ENCODE measurements at regions not wholly inside any gene's neighbourhood (a gene's known extent, or its start where the extent isn't known, plus 50 kb on each side); places are given as distances from the start of the nearest gene placed in this dataset.
"Not testable (repeated sequence)": the region's sequence is repeated elsewhere in the genome, so short reads cannot be mapped to it uniquely, and the experiment has no call there.

- H3K79me2 ChIP-seq (ENCODE audit: insufficient read depth, low read length): no peaks in the 10 kb centered on the region
- no peaks in the 10 kb centered on the region for H4K20me1 ChIP-seq (ENCODE audit: low read depth, low read length)
- H3K36me3 ChIP-seq (ENCODE audit: low read length): no peaks in the 10 kb centered on the region
- H3K9ac ChIP-seq (ENCODE audit: low read length): no peak overlapping the region
- no peak overlapping the region for H3K4me2 ChIP-seq (ENCODE audit: low read depth, low read length, poor library complexity, severe bottlenecking)
- H3F3A ChIP-seq (ENCODE audit: insufficient read depth): no peaks in the 10 kb centered on the region
- no peaks in the 10 kb centered on the region for H3K9me3 ChIP-seq (ENCODE audit: insufficient read depth, low read length)
- no peaks in the 10 kb centered on the region for H3K9me2 ChIP-seq (replicated peaks; ENCODE audit: insufficient read depth, low read length)
- H3K27me3 ChIP-seq (ENCODE audit: low read length): peaks cover 4% of the 10 kb centered on the region; the same call in 1 of the 2 replicates
- H3K27ac ChIP-seq (ENCODE audit: low read depth, low read length): no peak overlapping the region
- no peak overlapping the region for H2AFZ ChIP-seq (ENCODE audit: low read depth, low read length, severe bottlenecking)
- TF ChIP-seq CTCF (IDR thresholded peaks at IDR 0.05; ENCODE audit: insufficient read depth, low read length, poor library complexity, severe bottlenecking) (no peak), EZH2phosphoT487 (conservative IDR thresholded peaks at IDR 0.05; ENCODE audit: low read length) (no peak)
- no peak overlapping the region for H3K4me3 ChIP-seq (ENCODE audit: insufficient read depth, low read length, poor library complexity, severe bottlenecking)
Observed at GRCh38 chr6:14776307-14776706, 469.6 kb upstream of the JARID2 start.

- Histone ChIP-seq H3K27me3 (ENCODE audit: low read length) (no peaks in the 10 kb centered on the region), H3K27ac (ENCODE audit: low read depth, low read length) (no peak overlapping the region), H4K20me1 (ENCODE audit: low read depth, low read length) (no peaks in the 10 kb centered on the region), H3K9me3 (ENCODE audit: insufficient read depth, low read length) (no peaks in the 10 kb centered on the region), H3K9me2 (replicated peaks; ENCODE audit: insufficient read depth, low read length) (no peaks in the 10 kb centered on the region), H3K36me3 (ENCODE audit: low read length) (no peaks in the 10 kb centered on the region), H3F3A (ENCODE audit: insufficient read depth) (no peaks in the 10 kb centered on the region), H3K79me2 (ENCODE audit: insufficient read depth, low read length) (no peaks in the 10 kb centered on the region), H3K4me3 (ENCODE audit: insufficient read depth, low read length, poor library complexity, severe bottlenecking) (no peak overlapping the region), H2AFZ (ENCODE audit: low read depth, low read length, severe bottlenecking) (no peak overlapping the region), H3K9ac (ENCODE audit: low read length) (no peak overlapping the region), H3K4me2 (ENCODE audit: low read depth, low read length, poor library complexity, severe bottlenecking) (no peak overlapping the region)
- no peak for TF ChIP-seq EZH2phosphoT487 (conservative IDR thresholded peaks at IDR 0.05; ENCODE audit: low read length)
Observed at GRCh38 chr6:14781772-14782525, 463.9 kb upstream of the JARID2 start.

GRCh38 chr6:14782921-14783464 lies 462.9 kb upstream of the JARID2 start:
- not testable (repeated sequence) for H4K20me1 ChIP-seq (ENCODE audit: low read depth, low read length); H3K9me2 ChIP-seq (replicated peaks; ENCODE audit: insufficient read depth, low read length); H3K9me3 ChIP-seq (ENCODE audit: insufficient read depth, low read length); H3K9ac ChIP-seq (ENCODE audit: low read length); H3F3A ChIP-seq (ENCODE audit: insufficient read depth); H3K27ac ChIP-seq (ENCODE audit: low read depth, low read length); H3K79me2 ChIP-seq (ENCODE audit: insufficient read depth, low read length); H3K36me3 ChIP-seq (ENCODE audit: low read length); H3K4me3 ChIP-seq (ENCODE audit: insufficient read depth, low read length, poor library complexity, severe bottlenecking); H3K27me3 ChIP-seq (ENCODE audit: low read length); H3K4me2 ChIP-seq (ENCODE audit: low read depth, low read length, poor library complexity, severe bottlenecking); H2AFZ ChIP-seq (ENCODE audit: low read depth, low read length, severe bottlenecking)

GRCh38 chr6:14783594-14783993 lies 462.3 kb upstream of the JARID2 start:
- no peaks in the 10 kb centered on the region for H3K9me2 ChIP-seq (replicated peaks; ENCODE audit: insufficient read depth, low read length)
- no peak overlapping the region for H2AFZ ChIP-seq (ENCODE audit: low read depth, low read length, severe bottlenecking)
- no peaks in the 10 kb centered on the region for H3F3A ChIP-seq (ENCODE audit: insufficient read depth)
- H4K20me1 ChIP-seq (ENCODE audit: low read depth, low read length): no peaks in the 10 kb centered on the region
- TF ChIP-seq EZH2phosphoT487 (conservative IDR thresholded peaks at IDR 0.05; ENCODE audit: low read length): no peak
- no peak for TF ChIP-seq CTCF (IDR thresholded peaks at IDR 0.05; ENCODE audit: insufficient read depth, low read length, poor library complexity, severe bottlenecking)
- H3K79me2 ChIP-seq (ENCODE audit: insufficient read depth, low read length): no peaks in the 10 kb centered on the region
- H3K9ac ChIP-seq (ENCODE audit: low read length): no peak overlapping the region
- no peaks in the 10 kb centered on the region for H3K27me3 ChIP-seq (ENCODE audit: low read length)
- H3K4me2 ChIP-seq (ENCODE audit: low read depth, low read length, poor library complexity, severe bottlenecking): no peak overlapping the region
- no peaks in the 10 kb centered on the region for H3K36me3 ChIP-seq (ENCODE audit: low read length)
- H3K9me3 ChIP-seq (ENCODE audit: insufficient read depth, low read length): no peaks in the 10 kb centered on the region
- H3K4me3 ChIP-seq (ENCODE audit: insufficient read depth, low read length, poor library complexity, severe bottlenecking): no peak overlapping the region
- no peak overlapping the region for H3K27ac ChIP-seq (ENCODE audit: low read depth, low read length)
